NT2/D1 (cell line): ENCODE measurements at regions not wholly inside any gene's neighbourhood (a gene's known extent, or its start where the extent isn't known, plus 50 kb on each side); places are given as distances from the start of the nearest gene placed in this dataset.
"Not testable (repeated sequence)": the region's sequence is repeated elsewhere in the genome, so short reads cannot be mapped to it uniquely, and the experiment has no call there.

Experiments
- DNase-seq: peaks from one replicate; pipeline ENCODE4 v3.0.0-alpha.2; 2011; ENCODE audit warnings: low read depth, low spot score
- H3K27me3 ChIP-seq: 2 replicates; pipeline ENCODE4 v1.6.0; 2011; ENCODE audit warnings: mild to moderate bottlenecking; ENCODE audit not compliant: insufficient read length, insufficient read depth
- H3K36me3 ChIP-seq: 2 replicates; pipeline ENCODE4 v1.6.1; 2011; ENCODE audit warnings: mild to moderate bottlenecking, low read length, mixed read lengths; ENCODE audit not compliant: insufficient read depth, insufficient read length
- H3K4me1 ChIP-seq: 2 replicates; pipeline ENCODE4 v1.5.1; 2011; ENCODE audit not compliant: insufficient read depth, insufficient read length
- H3K4me3 ChIP-seq: 2 replicates; pipeline ENCODE4 v1.5.1; 2011; ENCODE audit warnings: low read depth; ENCODE audit not compliant: insufficient read length
- H3K9ac ChIP-seq: 2 replicates; pipeline ENCODE4 v1.6.0; 2011; ENCODE audit warnings: low read depth; ENCODE audit not compliant: insufficient read length
- H3K9me3 ChIP-seq: 2 replicates; pipeline ENCODE4 v1.5.1; 2011; ENCODE audit warnings: mild to moderate bottlenecking, low read length; ENCODE audit not compliant: insufficient read depth
- SUZ12 ChIP-seq: IDR thresholded peaks from 2 replicates; pipeline ENCODE4 v1.6.1; 2011; ENCODE audit not compliant: insufficient read length, insufficient read depth; ENCODE audit errors: extremely low read depth
- YY1 ChIP-seq: IDR thresholded peaks from 2 replicates; pipeline ENCODE4 v1.6.1; 2011; ENCODE audit not compliant: insufficient read length, insufficient read depth
- ZNF274 ChIP-seq: IDR thresholded peaks from 2 replicates; pipeline ENCODE4 v1.6.1; 2011; ENCODE audit warnings: mild to moderate bottlenecking, low read depth, low read length

GRCh38 chr2:220374282-220374681 is 746.9 kb downstream of the SLC4A3 start:
- no peak overlapping the region for H3K9ac ChIP-seq
- H3K4me3 ChIP-seq: no peak overlapping the region
- TF ChIP-seq ZNF274 (no peak), SUZ12 (no peak), YY1 (no peak)
- DNase-seq: no peak
- H3K4me1 ChIP-seq: no peaks in the 10 kb centered on the region
- no peaks in the 10 kb centered on the region for H3K27me3 ChIP-seq
- H3K9me3 ChIP-seq: no peaks in the 10 kb centered on the region
- no peaks in the 10 kb centered on the region for H3K36me3 ChIP-seq

- H3K27me3 ChIP-seq: no peaks in the 10 kb centered on the region
Measured at GRCh38 chr2:220377482-220378155, 750.2 kb downstream of the SLC4A3 start.

GRCh38 chr2:220387758-220388157 is 760.3 kb downstream of the SLC4A3 start:
- not testable (repeated sequence) for H3K4me3 ChIP-seq, H3K4me1 ChIP-seq, H3K36me3 ChIP-seq, H3K9me3 ChIP-seq, H3K9ac ChIP-seq, H3K27me3 ChIP-seq, DNase-seq

More at GRCh38 chr2:220377482-220378155, 750.2 kb downstream of the SLC4A3 start:
- H3K36me3 ChIP-seq: no peaks in the 10 kb centered on the region
- no peak overlapping the region for H3K9ac ChIP-seq
- no peak overlapping the region for H3K4me3 ChIP-seq
- no peak for DNase-seq
- no peaks in the 10 kb centered on the region for H3K4me1 ChIP-seq
- no peak for TF ChIP-seq ZNF274
- TF ChIP-seq SUZ12: no peak
- TF ChIP-seq YY1: no peak
- no peaks in the 10 kb centered on the region for H3K9me3 ChIP-seq

- no peak overlapping the region for H3K4me3 ChIP-seq
- no peaks in the 10 kb centered on the region for H3K27me3 ChIP-seq
- H3K9ac ChIP-seq: no peak overlapping the region
- H3K36me3 ChIP-seq: no peaks in the 10 kb centered on the region
- DNase-seq: no peak
- TF ChIP-seq SUZ12 (no peak), ZNF274 (no peak), YY1 (no peak)
- no peaks in the 10 kb centered on the region for H3K4me1 ChIP-seq
- H3K9me3 ChIP-seq: no peaks in the 10 kb centered on the region
Measured at GRCh38 chr2:220393711-220394110, 766.3 kb downstream of the SLC4A3 start.

- Histone ChIP-seq H3K9ac (no peak overlapping the region), H3K9me3 (no peaks in the 10 kb centered on the region), H3K4me3 (no peak overlapping the region), H3K36me3 (no peaks in the 10 kb centered on the region), H3K27me3 (no peaks in the 10 kb centered on the region), H3K4me1 (no peaks in the 10 kb centered on the region)
- DNase-seq: no peak
- no peak for TF ChIP-seq YY1
- TF ChIP-seq SUZ12: no peak
- no peak for TF ChIP-seq ZNF274
Measured at GRCh38 chr2:220394433-220394832, 767.0 kb downstream of the SLC4A3 start.

GRCh38 chr2:220396287-220396686 is 768.9 kb downstream of the SLC4A3 start:
- no peaks in the 10 kb centered on the region for H3K36me3 ChIP-seq
- no peaks in the 10 kb centered on the region for H3K27me3 ChIP-seq
- TF ChIP-seq ZNF274 (no peak), SUZ12 (no peak), YY1 (no peak)
- H3K9ac ChIP-seq: no peak overlapping the region
- DNase-seq: no peak
- H3K4me3 ChIP-seq: no peak overlapping the region
- H3K9me3 ChIP-seq: no peaks in the 10 kb centered on the region
- no peaks in the 10 kb centered on the region for H3K4me1 ChIP-seq

- Histone ChIP-seq H3K4me1 (no peaks in the 10 kb centered on the region), H3K36me3 (no peaks in the 10 kb centered on the region), H3K9ac (no peak overlapping the region), H3K9me3 (peaks cover 15% of the 10 kb centered on the region), H3K4me3 (no peak overlapping the region), H3K27me3 (no peaks in the 10 kb centered on the region)
- TF ChIP-seq YY1 (no peak), ZNF274 (no peak), SUZ12 (no peak)
- DNase-seq: no peak
Measured at GRCh38 chr2:220410296-220410695, 782.9 kb downstream of the SLC4A3 start.
